Breast epithelium (tissue), 3 donors: ENCODE measurements at regions not wholly inside any gene's neighbourhood (a gene's known extent, or its start where the extent isn't known, plus 50 kb on each side); places are given as distances from the start of the nearest gene placed in this dataset.

Experiments used
- POLR2A ChIP-seq: fragments of 450-650 bp; IDR thresholded peaks from one replicate; pipeline ENCODE4 v1.6.1; 2016; ENCODE audit warnings: antibody characterized with exemption, mild to moderate bottlenecking, moderate library complexity
- TF ChIP-seq, protein P1 (sequence below), 3 donors: fragments of 450-650 bp; IDR thresholded peaks; one replicate each; pipeline ENCODE4 v1.5.1; 2016 to 2017; ENCODE audit warnings: antibody characterized with exemption in 3 of 3, mild to moderate bottlenecking in 3 of 3, moderate library complexity in 3 of 3

DNA sequence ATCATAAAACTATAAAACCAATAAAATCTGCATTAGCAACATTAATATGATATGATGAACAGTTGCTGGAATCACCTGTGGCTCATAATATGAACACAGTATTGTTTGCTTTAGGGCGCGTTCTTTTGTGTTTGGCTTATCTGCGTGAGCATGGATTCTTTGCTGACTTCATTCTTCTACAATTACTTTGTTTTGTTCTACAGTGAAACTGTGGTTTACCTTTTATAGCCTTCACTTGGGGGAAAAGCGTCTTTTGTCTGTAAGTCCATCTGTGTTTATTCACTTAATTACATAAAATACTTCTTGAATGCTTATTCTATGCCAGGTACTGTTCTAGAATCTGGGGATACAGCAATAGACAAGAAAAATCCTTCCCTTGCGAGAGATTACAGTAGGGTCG lies 74.0 kb upstream of the SEC11C start:
- TF ChIP-seq, protein P1, sequence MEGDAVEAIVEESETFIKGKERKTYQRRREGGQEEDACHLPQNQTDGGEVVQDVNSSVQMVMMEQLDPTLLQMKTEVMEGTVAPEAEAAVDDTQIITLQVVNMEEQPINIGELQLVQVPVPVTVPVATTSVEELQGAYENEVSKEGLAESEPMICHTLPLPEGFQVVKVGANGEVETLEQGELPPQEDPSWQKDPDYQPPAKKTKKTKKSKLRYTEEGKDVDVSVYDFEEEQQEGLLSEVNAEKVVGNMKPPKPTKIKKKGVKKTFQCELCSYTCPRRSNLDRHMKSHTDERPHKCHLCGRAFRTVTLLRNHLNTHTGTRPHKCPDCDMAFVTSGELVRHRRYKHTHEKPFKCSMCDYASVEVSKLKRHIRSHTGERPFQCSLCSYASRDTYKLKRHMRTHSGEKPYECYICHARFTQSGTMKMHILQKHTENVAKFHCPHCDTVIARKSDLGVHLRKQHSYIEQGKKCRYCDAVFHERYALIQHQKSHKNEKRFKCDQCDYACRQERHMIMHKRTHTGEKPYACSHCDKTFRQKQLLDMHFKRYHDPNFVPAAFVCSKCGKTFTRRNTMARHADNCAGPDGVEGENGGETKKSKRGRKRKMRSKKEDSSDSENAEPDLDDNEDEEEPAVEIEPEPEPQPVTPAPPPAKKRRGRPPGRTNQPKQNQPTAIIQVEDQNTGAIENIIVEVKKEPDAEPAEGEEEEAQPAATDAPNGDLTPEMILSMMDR (IDR thresholded peaks at IDR 0.05) = no peak
- TF ChIP-seq POLR2A = no peak
